ENCODE measurements at regions not wholly inside any gene's neighbourhood (a gene's known extent, or its start where the extent isn't known, plus 50 kb on each side); places are given as distances from the start of the nearest gene placed in this dataset.
A peak's percentile ranks its signal among the peaks of the same experiment; 100 is the strongest.

GRCh38 chr11:33505093-33505492 lies 195.5 kb downstream of the C11orf91 start:
- no peak for TF ChIP-seq CTCF (IDR thresholded peaks at IDR 0.05)
- Histone ChIP-seq H3K36me3 (ENCODE audit: low read depth) (no peaks in the 10 kb centered on the region), H3K4me3 (no peak overlapping the region), H3K9me3 (no peaks in the 10 kb centered on the region), H3K4me1 (ENCODE audit: low read depth) (no peaks in the 10 kb centered on the region)
- DNase-seq (no peak), ATAC-seq (no peak)
- intact Hi-C loops (cut with DNase I, micrococcal nuclease): no loop called here

- H3K4me1 ChIP-seq (ENCODE audit: low read depth): no peaks in the 10 kb centered on the region
- ATAC-seq: no peak
- TF ChIP-seq CTCF (IDR thresholded peaks at IDR 0.05): no peak
- no peaks in the 10 kb centered on the region for H3K36me3 ChIP-seq (ENCODE audit: low read depth)
- H3K4me3 ChIP-seq: no peak overlapping the region
- no peaks in the 10 kb centered on the region for H3K9me3 ChIP-seq
- intact Hi-C loops (cut with DNase I, micrococcal nuclease): no loop called here
- DNase-seq: peak in 1 of 3 donors; percentile 51
These were observed 199.7 kb downstream of the C11orf91 start for GRCh38 chr11:33500861-33501479.

- DNase-seq (no peak), ATAC-seq (no peak)
- intact Hi-C loops (cut with DNase I, micrococcal nuclease): no loop called here
- TF ChIP-seq CTCF (IDR thresholded peaks at IDR 0.05): no peak
- no peaks in the 10 kb centered on the region for H3K36me3 ChIP-seq (ENCODE audit: low read depth)
- no peaks in the 10 kb centered on the region for H3K9me3 ChIP-seq
- H3K4me3 ChIP-seq: no peak overlapping the region
- H3K4me1 ChIP-seq (ENCODE audit: low read depth): no peaks in the 10 kb centered on the region
These were observed 200.3 kb downstream of the C11orf91 start for GRCh38 chr11:33500332-33500731.

- no peak for ATAC-seq
- TF ChIP-seq CTCF (IDR thresholded peaks at IDR 0.05): no peak
- DNase-seq: no peak
These were observed 208.0 kb downstream of the C11orf91 start for GRCh38 chr11:33492596-33492995.

GRCh38 chr11:33490842-33491370 lies 209.7 kb downstream of the C11orf91 start:
- no peak for TF ChIP-seq CTCF (IDR thresholded peaks at IDR 0.05)
- DNase-seq (no peak), ATAC-seq (no peak)
- Histone ChIP-seq H3K9me3 (no peaks in the 10 kb centered on the region), H3K36me3 (ENCODE audit: low read depth) (no peaks in the 10 kb centered on the region), H3K4me1 (ENCODE audit: low read depth) (no peaks in the 10 kb centered on the region), H3K4me3 (no peak overlapping the region)
- intact Hi-C loops (cut with DNase I, micrococcal nuclease): no loop called here

More at GRCh38 chr11:33492596-33492995, 208.0 kb downstream of the C11orf91 start:
- intact Hi-C loops (cut with DNase I, micrococcal nuclease): no loop called here
- H3K4me3 ChIP-seq: no peak overlapping the region
- H3K4me1 ChIP-seq (ENCODE audit: low read depth): no peaks in the 10 kb centered on the region
- no peaks in the 10 kb centered on the region for H3K9me3 ChIP-seq
- H3K36me3 ChIP-seq (ENCODE audit: low read depth): no peaks in the 10 kb centered on the region

Data from mucosa of descending colon (tissue), 3 donors.